CD4-positive, alpha-beta T cell treated with Interleukin-15 for 1 hour (primary cell): ENCODE measurements at regions not wholly inside any gene's neighbourhood (a gene's known extent, or its start where the extent isn't known, plus 50 kb on each side); places are given as distances from the start of the nearest gene placed in this dataset.

Experiments used
- DNase-seq: peaks from one replicate; pipeline ENCODE4 v3.0.0-alpha.2; 2020

- DNase-seq, result no peak
Measured at GRCh38 chr3:117874904-117875874, 1159.5 kb downstream of the IGSF11 start.

- DNase-seq, result no peak
Measured at GRCh38 chr3:117875887-117876286, 1158.8 kb downstream of the IGSF11 start.

GRCh38 chr3:117880638-117881037 lies 1154.0 kb downstream of the IGSF11 start:
- no peak for DNase-seq

- DNase-seq, result no peak
Measured at GRCh38 chr3:117881210-117881609, 1153.4 kb downstream of the IGSF11 start.

- DNase-seq, result no peak
Measured at GRCh38 chr3:117885011-117885441, 1149.6 kb downstream of the IGSF11 start.

- DNase-seq, result no peak
Measured at GRCh38 chr3:117886147-117886546, 1148.5 kb downstream of the IGSF11 start.

- DNase-seq, result no peak
Measured at GRCh38 chr3:117887031-117887430, 1147.6 kb downstream of the IGSF11 start.

GRCh38 chr3:117887901-117888300 lies 1146.7 kb downstream of the IGSF11 start:
- no peak for DNase-seq

GRCh38 chr3:117892431-117892841 lies 1142.2 kb downstream of the IGSF11 start:
- no peak for DNase-seq

- DNase-seq, result no peak
Measured at GRCh38 chr3:117893001-117893400, 1141.6 kb downstream of the IGSF11 start.

GRCh38 chr3:117893638-117894037 lies 1141.0 kb downstream of the IGSF11 start:
- no peak for DNase-seq

GRCh38 chr3:117898722-117899522 lies 1135.7 kb downstream of the IGSF11 start:
- no peak for DNase-seq

GRCh38 chr3:117903226-117903625 lies 1131.4 kb downstream of the IGSF11 start:
- DNase-seq, result no peak

GRCh38 chr3:117910820-117911521 lies 1123.7 kb downstream of the IGSF11 start:
- no peak for DNase-seq

- no peak for DNase-seq
Measured at GRCh38 chr3:117912352-117912751, 1122.3 kb downstream of the IGSF11 start.

GRCh38 chr3:117914540-117915100 lies 1120.0 kb downstream of the IGSF11 start:
- no peak for DNase-seq

GRCh38 chr3:117916839-117917238 lies 1117.8 kb downstream of the IGSF11 start:
- DNase-seq, result no peak

GRCh38 chr3:117919621-117920020 lies 1115.0 kb downstream of the IGSF11 start:
- DNase-seq, result no peak

GRCh38 chr3:117920253-117920898 lies 1114.3 kb downstream of the IGSF11 start:
- no peak for DNase-seq

- DNase-seq, result no peak
Measured at GRCh38 chr3:117921411-117921810, 1113.2 kb downstream of the IGSF11 start.

GRCh38 chr3:117922039-117922438 lies 1112.6 kb downstream of the IGSF11 start:
- no peak for DNase-seq

GRCh38 chr3:117926819-117927218 lies 1107.8 kb downstream of the IGSF11 start:
- DNase-seq, result no peak
